CD4-positive, alpha-beta T cell treated with Interleukin-1 beta for 1 hour (primary cell): ENCODE measurements at regions not wholly inside any gene's neighbourhood (a gene's known extent, or its start where the extent isn't known, plus 50 kb on each side); places are given as distances from the start of the nearest gene placed in this dataset.
A peak's percentile ranks its signal among the peaks of the same experiment; 100 is the strongest.

Experiments
- DNase-seq, 2 donors: peaks; one replicate each; pipeline ENCODE4 v3.0.0-alpha.2; 2020 to 2022

GRCh38 chr15:93178371-93178770 is 89.4 kb upstream of the RGMA start:
- DNase-seq: no peak

- no peak for DNase-seq
These were observed 87.1 kb upstream of the RGMA start for GRCh38 chr15:93176065-93176464.

GRCh38 chr15:93174836-93175235 is 85.8 kb upstream of the RGMA start:
- DNase-seq: no peak

DNA sequence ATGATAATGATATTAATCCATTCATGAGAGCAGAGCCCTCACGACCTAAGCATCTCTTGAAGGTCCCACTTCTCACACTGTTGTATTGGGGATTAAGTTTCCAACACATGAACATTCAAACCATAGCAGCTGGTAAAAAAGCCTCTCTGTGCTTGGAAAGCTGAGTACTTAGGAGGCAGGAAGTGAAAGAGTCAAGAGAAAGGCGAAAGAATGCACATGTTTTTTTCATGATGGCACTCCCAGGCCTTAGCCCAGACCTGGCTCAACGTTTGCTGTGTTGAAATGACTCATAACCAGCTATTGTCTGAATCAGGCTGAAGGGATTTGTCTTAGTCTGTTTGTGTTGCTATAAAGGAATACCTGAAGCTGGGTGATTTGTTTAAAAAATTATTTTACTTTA is 84.4 kb upstream of the RGMA start:
- DNase-seq: no peak

GRCh38 chr15:93171476-93171875 is 82.5 kb upstream of the RGMA start:
- DNase-seq: no peak

GRCh38 chr15:93170329-93170728 is 81.3 kb upstream of the RGMA start:
- DNase-seq: no peak

DNA sequence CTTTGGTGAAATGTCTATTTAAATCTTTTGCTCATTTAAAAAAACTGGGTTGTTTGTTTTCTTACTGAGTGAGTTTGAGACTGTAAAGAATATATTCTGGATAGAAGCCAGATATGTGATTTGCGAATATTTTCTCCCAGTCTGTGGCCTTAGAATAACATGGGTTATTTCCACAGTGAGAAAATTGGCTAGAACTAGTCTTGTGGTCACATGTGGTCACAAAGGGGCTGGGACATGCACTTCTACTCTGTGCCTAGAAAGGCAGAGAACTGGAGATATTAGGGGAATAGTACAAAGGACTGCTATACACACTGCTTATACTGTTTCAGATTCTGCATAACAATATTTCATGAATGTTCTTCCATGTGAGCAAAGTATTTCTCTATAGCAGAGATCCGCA is 79.9 kb upstream of the RGMA start:
- no peak for DNase-seq

DNA sequence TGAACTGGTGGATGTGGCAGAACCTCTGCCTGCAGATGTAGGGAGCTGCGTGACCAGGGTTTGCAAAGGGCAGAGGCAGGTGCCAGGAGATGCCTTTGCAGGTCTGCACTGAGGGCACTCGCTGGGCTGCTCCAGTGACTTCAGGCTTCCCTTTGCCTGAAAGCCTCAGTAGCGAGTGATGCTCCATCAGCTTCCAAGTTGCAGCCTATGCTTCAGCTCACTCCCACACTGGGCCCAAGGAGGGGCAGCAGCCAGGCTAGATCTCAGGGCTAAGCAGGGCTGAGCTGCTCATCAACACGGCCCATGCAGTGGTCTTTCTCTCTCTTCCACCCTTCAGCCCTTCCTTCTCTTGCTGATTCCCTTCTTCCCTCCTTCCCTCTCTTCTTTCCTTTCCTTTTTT is 78.3 kb upstream of the RGMA start:
- no peak for DNase-seq

- no peak for DNase-seq
These were observed 77.7 kb upstream of the RGMA start for GRCh38 chr15:93166675-93167074.

DNA sequence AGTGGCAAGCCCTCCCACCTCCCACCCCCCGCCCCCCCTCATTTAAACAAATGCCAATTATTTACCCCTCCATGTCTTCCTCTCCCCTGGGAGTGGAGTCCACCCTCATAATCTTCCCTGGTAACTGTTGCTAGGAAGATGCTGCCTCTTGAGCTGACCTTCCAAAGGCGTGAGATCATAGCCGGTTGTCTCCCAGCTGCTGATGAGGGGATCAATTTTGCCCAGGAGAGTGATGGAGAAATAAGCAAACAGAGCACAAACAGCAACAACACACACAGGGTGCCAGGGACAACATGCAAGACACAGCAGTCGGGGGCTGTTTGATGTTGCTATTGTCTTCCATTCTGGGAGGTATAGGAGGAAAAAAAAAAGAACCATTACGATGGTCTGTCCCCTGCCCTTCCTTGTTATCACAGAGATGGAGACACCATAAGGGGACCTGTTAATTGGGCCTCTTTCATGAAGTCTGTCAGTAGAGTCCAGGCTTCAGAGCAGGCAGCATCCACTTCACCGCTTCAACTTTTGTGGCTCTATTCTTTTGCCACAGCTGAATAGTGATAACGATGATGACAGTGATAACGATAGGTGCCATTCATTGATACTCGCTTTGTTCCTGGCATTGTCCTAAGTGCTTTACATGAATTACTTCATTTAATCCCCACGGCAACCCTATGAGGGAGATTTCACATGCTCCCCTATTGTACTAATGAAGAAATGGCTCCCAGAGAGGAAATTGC is 76.9 kb upstream of the RGMA start:
- no peak for DNase-seq

DNA sequence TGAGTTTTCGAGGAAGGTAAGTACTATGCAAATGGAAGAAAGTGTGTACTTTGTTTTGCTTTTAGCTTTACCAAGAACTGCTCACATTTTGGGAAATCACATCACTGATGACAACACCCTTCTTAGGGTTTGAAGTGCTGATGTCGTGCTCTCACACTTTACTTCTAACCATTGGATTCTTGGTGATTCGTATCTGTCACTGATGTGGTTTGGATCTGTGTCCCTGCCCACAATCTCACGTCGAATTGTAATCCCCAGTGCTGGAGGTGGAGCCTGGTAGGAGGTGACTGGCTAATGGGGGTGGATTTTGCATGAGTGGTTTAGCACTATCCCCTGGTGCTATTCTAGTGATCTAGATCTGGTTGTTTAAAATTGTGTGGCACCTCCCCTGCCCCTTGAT is 75.4 kb upstream of the RGMA start:
- no peak for DNase-seq

DNA sequence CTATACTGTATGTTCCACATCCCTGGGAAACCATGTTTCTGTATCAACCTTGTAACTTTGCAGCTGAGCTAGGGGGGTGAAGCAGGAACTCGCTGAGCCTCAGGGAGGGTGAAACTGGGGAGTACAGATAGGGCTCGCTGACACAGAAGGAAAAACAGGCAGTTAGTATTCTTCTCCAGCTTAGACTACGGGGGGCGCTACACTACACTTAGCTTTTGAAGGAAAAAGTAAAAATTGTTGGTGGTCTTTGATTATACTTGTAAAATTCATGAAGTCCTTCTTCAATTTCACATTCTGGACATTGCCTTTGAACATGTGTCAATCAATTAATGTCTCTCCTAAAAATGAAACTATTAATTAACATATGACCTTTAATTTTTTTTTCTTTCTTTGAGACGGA is 73.5 kb upstream of the RGMA start:
- DNase-seq: no peak

DNA sequence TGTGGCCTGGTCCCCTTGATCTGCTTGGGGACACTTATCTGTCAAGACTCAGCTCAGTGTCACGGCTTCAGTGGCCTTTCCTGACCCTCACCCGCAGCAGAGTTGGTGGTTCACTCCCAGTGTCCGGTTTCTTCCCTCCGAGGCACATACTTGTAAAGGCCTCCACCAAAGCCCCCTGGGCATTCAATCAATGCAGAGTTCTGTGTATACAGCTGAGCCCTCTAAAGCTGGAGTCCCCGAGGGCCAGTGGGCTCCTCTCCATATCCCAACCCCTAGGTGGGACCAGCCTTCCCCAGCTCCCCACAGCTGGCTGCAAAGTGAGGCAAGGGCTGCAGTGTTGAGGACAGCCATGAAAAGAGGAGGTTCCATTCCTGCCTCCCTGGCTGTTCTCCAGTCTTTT is 70.9 kb upstream of the RGMA start:
- DNase-seq: no peak

DNA sequence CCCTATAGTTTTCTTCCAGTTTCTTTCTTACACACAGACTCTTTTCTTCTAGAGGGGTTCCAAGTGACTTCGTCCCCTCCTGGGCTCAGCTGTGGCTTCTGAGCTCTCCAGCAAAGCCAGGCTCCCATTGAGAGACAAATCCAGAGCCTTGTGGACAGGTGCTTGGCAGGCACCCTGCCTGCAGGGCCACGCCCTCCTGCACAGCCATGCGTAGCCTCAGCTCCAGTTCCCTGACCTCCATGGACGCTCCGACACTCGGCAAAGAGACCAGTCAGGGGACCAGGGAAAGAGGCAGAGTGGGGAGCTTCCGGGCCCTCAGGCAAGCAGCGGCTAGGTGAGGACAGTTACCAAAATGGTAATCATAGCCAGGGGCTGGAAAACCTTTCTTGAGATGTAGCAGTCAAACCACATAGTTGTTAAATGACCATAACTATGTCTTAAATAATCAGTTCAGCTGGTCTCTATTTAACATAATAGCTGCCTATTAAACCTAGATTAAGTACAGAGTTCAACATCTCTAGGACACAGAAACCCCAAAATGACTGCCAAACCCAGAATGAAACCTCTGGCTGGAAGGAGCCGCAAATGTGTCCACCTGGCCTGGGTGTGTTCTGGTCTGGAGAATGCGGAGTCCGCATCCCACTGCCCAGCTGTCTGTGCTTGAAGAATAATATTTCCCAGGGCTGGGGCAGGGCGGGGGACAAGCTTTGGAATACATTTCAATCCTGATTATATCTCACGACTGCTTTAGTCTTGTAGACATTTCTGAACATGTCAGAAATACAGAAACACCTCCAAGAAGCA is 69.3 kb upstream of the RGMA start:
- DNase-seq: no peak

DNA sequence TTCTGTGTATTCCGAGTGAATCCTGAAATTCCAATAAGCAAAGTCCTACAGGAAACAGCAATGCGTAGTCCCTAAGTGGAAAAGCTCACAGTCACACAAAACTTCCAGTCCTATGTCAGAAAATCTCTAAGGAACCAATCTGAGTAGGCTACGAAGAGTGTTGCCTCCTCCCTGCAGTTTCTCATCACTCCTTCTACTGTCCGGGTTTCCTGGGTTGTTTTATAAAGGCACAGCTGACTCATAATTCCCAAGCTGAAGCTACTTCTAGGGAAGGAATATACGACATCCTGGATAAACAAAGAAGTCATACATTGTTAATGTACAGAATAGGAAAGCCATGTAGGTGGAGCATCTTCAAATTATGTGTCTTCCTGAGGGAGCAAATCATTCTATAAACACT is 65.7 kb upstream of the RGMA start:
- no peak for DNase-seq

GRCh38 chr15:93152951-93153350 is 63.9 kb upstream of the RGMA start:
- DNase-seq: no peak

DNA sequence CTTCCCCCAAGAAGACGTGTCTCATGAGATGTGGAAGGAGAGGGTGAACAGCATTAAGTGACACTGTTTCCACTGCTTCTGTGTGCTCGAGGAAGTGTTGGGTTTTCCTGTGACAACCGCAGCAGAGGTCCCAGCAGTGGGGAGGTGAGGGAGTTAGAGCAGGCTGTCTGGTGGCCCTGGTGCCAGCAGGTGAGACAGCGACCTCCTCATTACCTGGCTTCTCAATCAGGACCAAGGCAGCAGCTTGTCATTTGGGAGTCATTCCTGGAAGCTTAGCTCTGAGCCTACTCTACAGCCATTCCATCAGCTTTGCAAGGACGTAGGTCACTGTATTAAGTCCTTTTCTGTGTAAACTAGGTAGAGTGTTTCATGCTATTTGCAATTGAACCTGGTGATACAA is 63.3 kb upstream of the RGMA start:
- DNase-seq: peak; percentile 46 to 52

GRCh38 chr15:93150910-93151881 is 62.2 kb upstream of the RGMA start:
- DNase-seq: peak in 1 of 2 donors; percentile 14

- no peak for DNase-seq
These were observed 57.6 kb upstream of the RGMA start for GRCh38 chr15:93146601-93147000.

DNA sequence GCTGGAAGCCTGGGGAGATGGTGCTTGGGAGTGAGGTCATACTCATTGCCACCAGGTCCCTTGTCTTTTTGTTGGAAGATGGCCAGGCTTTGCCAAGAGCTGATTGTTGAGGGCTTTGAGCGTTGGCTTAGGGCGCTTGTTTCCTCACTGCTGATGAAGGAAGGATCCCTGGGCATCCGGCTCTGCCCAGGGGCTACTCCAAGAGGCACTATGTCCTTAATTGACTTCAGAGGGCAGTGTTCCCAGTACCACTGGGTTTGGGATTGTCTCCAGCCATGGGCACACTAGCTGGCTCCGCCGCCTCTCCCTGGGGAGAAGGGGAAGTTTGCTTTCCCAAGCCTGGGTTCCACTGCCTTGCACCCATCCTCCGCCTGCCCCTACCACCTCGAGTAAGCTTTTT is 57.2 kb upstream of the RGMA start:
- no peak for DNase-seq

GRCh38 chr15:93144463-93145236 is 55.6 kb upstream of the RGMA start:
- DNase-seq: no peak

GRCh38 chr15:93143186-93143585 is 54.2 kb upstream of the RGMA start:
- DNase-seq: no peak
